GF-D8 (cell line): ENCODE measurements at regions not wholly inside any gene's neighbourhood (a gene's known extent, or its start where the extent isn't known, plus 50 kb on each side); places are given as distances from the start of the nearest gene placed in this dataset.
"Not testable (repeated sequence)": the region's sequence is repeated elsewhere in the genome, so short reads cannot be mapped to it uniquely, and the experiment has no call there.

Experiments used
- DNase-seq: peaks from one replicate; lab custom pipeline; 2025; lab: John Stamatoyannopoulos, UW

GRCh38 chr18:39225373-39225772, 1659.8 kb upstream of the CELF4 start:
- DNase-seq = no peak

- DNase-seq = no peak
These were observed 1657.7 kb upstream of the CELF4 start for GRCh38 chr18:39223283-39223682.

GRCh38 chr18:39215920-39216319, 1650.3 kb upstream of the CELF4 start:
- no peak for DNase-seq

GRCh38 chr18:39211461-39211860, 1645.9 kb upstream of the CELF4 start:
- no peak for DNase-seq

- no peak for DNase-seq
These were observed 1643.6 kb upstream of the CELF4 start for GRCh38 chr18:39209173-39209572.

- DNase-seq = no peak
These were observed 1643.1 kb upstream of the CELF4 start for GRCh38 chr18:39208729-39209128.

- no peak for DNase-seq
These were observed 1642.6 kb upstream of the CELF4 start for GRCh38 chr18:39208190-39208589.

- DNase-seq = not testable (repeated sequence)
These were observed 1641.0 kb upstream of the CELF4 start for GRCh38 chr18:39206398-39207103.

- no peak for DNase-seq
These were observed 1640.1 kb upstream of the CELF4 start for GRCh38 chr18:39205565-39206195.

GRCh38 chr18:39200153-39200552, 1634.6 kb upstream of the CELF4 start:
- no peak for DNase-seq

GRCh38 chr18:39199231-39199855, 1633.7 kb upstream of the CELF4 start:
- DNase-seq = no peak

GRCh38 chr18:39198376-39198775, 1632.8 kb upstream of the CELF4 start:
- no peak for DNase-seq

GRCh38 chr18:39191931-39192330, 1626.3 kb upstream of the CELF4 start:
- DNase-seq = no peak

GRCh38 chr18:39191058-39191457, 1625.5 kb upstream of the CELF4 start:
- DNase-seq = no peak

- DNase-seq = peak; percentile 25
These were observed 1624.9 kb upstream of the CELF4 start for GRCh38 chr18:39190508-39190907.

GRCh38 chr18:39188278-39188677, 1622.7 kb upstream of the CELF4 start:
- no peak for DNase-seq

- no peak for DNase-seq
These were observed 1620.4 kb upstream of the CELF4 start for GRCh38 chr18:39186008-39186407.

- DNase-seq = no peak
These were observed 1618.6 kb upstream of the CELF4 start for GRCh38 chr18:39184176-39184575.

- DNase-seq = no peak
These were observed 1612.6 kb upstream of the CELF4 start for GRCh38 chr18:39178166-39178565.

- DNase-seq = no peak
These were observed 1607.3 kb upstream of the CELF4 start for GRCh38 chr18:39172695-39173421.

- DNase-seq = no peak
These were observed 1603.1 kb upstream of the CELF4 start for GRCh38 chr18:39168723-39169122.

GRCh38 chr18:39167990-39168389, 1602.4 kb upstream of the CELF4 start:
- no peak for DNase-seq

GRCh38 chr18:39166776-39167175, 1601.2 kb upstream of the CELF4 start:
- no peak for DNase-seq
